ENCODE measurements at regions not wholly inside any gene's neighbourhood (a gene's known extent, or its start where the extent isn't known, plus 50 kb on each side); places are given as distances from the start of the nearest gene placed in this dataset.

DNA sequence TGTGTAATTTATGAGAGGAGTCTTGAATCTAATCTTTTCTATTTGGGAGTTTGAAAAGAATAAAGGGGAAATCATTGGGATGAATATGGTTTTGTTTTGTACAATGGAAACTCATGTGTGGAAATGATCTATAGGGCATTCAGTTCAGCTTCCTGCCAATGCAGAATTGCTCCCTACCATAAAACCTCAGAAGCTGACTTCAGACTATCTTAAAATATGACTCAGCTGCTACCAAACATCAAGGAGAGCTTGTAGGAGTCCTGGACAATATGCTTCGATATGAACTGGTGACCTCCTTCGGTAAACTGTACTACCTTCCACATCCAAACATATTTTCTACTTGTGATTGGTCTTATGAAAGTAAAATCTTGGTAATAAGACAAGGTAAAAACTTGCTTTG lies 160.6 kb downstream of the CAPZA3 start:
- Histone ChIP-seq H3K9ac (ENCODE audit: low read length) (no peak overlapping the region), H3K9me3 (replicated peaks; ENCODE audit: insufficient read depth, low read length) (no peaks in the 10 kb centered on the region), H3K27ac (ENCODE audit: low read length) (no peak overlapping the region), H3K4me2 (ENCODE audit: low read depth, low read length) (no peak overlapping the region), H3K27me3 (replicated peaks; ENCODE audit: insufficient read depth, low read length) (no peaks in the 10 kb centered on the region), H4K20me1 (ENCODE audit: insufficient read depth, low read length) (no peaks in the 10 kb centered on the region), H2AFZ (ENCODE audit: low read length) (no peak overlapping the region), H3K4me3 (ENCODE audit: low read length) (no peak overlapping the region), H3K4me1 (ENCODE audit: low read length) (no peaks in the 10 kb centered on the region), H3K79me2 (ENCODE audit: low read length) (no peaks in the 10 kb centered on the region), H3K36me3 (replicated peaks; ENCODE audit: insufficient read depth, low read length) (no peaks in the 10 kb centered on the region), H3K9me2 (replicated peaks; ENCODE audit: insufficient read depth, low read length) (no peaks in the 10 kb centered on the region), H3F3A (ENCODE audit: insufficient read depth, low read length) (no peaks in the 10 kb centered on the region)
- TF ChIP-seq EZH2 (optimal IDR thresholded peaks at IDR 0.05; ENCODE audit: low read depth, low read length) (no peak), EZH2phosphoT487 (IDR thresholded peaks at IDR 0.05; ENCODE audit: low read length) (no peak), CTCF (IDR thresholded peaks at IDR 0.05; ENCODE audit: low read length) (no peak)
- DNase-seq = no peak

DNA sequence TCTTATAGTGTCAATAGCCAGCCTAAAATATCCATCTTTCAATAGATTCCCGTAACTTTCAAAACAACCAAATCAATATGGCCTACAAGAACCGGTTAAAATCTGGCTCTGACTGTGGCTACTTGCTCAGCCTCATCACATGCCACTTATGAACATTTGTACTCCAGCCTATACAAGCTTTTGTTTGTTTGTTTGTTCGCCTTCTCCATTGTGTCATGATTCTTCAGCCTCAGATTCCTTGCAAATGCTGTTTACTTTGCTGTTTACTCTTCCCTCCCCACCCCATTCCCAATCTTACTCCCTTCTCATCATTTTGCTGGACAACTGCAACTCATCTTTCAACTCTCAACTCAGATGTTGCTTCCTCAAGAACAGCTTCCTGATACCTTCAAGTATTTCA lies 161.2 kb downstream of the CAPZA3 start:
- no peak overlapping the region for H2AFZ ChIP-seq (ENCODE audit: low read length)
- H3K4me3 ChIP-seq (ENCODE audit: low read length) = no peak overlapping the region
- DNase-seq = no peak
- no peaks in the 10 kb centered on the region for H3K36me3 ChIP-seq (replicated peaks; ENCODE audit: insufficient read depth, low read length)
- H3K79me2 ChIP-seq (ENCODE audit: low read length) = no peaks in the 10 kb centered on the region
- no peaks in the 10 kb centered on the region for H3K27me3 ChIP-seq (replicated peaks; ENCODE audit: insufficient read depth, low read length)
- no peaks in the 10 kb centered on the region for H3K4me1 ChIP-seq (ENCODE audit: low read length)
- no peak overlapping the region for H3K9ac ChIP-seq (ENCODE audit: low read length)
- no peaks in the 10 kb centered on the region for H3K9me3 ChIP-seq (replicated peaks; ENCODE audit: insufficient read depth, low read length)
- no peaks in the 10 kb centered on the region for H4K20me1 ChIP-seq (ENCODE audit: insufficient read depth, low read length)
- no peaks in the 10 kb centered on the region for H3K9me2 ChIP-seq (replicated peaks; ENCODE audit: insufficient read depth, low read length)
- H3K4me2 ChIP-seq (ENCODE audit: low read depth, low read length) = no peak overlapping the region
- no peaks in the 10 kb centered on the region for H3F3A ChIP-seq (ENCODE audit: insufficient read depth, low read length)
- TF ChIP-seq EZH2phosphoT487 (IDR thresholded peaks at IDR 0.05; ENCODE audit: low read length) (no peak), EZH2 (optimal IDR thresholded peaks at IDR 0.05; ENCODE audit: low read depth, low read length) (no peak), CTCF (IDR thresholded peaks at IDR 0.05; ENCODE audit: low read length) (no peak)
- H3K27ac ChIP-seq (ENCODE audit: low read length) = no peak overlapping the region

DNA sequence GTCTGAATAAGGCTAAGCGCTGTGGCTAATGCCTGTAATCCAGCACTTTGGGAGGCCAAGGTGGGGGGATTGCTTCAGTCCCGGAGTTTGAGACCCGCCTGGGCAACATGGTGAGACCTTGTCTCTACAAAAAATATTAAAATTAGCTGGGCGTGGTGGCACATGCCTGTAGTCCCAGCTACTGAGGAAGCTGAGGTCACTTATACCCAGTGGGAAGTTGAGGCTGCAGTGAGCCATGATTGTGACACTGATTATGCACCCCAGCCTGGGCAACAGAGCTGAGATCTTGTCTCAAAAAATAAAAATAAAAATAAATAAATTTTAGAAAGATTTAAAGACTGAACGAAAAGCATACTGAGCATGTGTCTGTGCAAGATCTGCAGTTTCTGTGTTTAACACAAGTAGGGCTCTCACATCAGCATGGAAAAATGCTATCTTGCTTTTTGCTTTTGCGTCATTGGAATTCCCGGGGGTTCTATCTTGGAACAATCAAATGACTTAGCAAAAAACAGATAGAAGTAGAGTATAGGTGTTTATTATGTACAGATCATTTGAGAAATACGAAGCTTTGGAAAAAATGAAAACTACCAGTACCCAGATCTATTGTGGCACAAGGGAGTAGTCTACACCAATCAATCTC lies 161.9 kb downstream of the CAPZA3 start:
- H3K36me3 ChIP-seq (replicated peaks; ENCODE audit: insufficient read depth, low read length) = no peaks in the 10 kb centered on the region
- no peaks in the 10 kb centered on the region for H3K79me2 ChIP-seq (ENCODE audit: low read length)
- H3K9me2 ChIP-seq (replicated peaks; ENCODE audit: insufficient read depth, low read length) = no peaks in the 10 kb centered on the region
- no peaks in the 10 kb centered on the region for H3K27me3 ChIP-seq (replicated peaks; ENCODE audit: insufficient read depth, low read length)
- H3K4me2 ChIP-seq (ENCODE audit: low read depth, low read length) = no peak overlapping the region
- no peak overlapping the region for H3K4me3 ChIP-seq (ENCODE audit: low read length)
- no peak for TF ChIP-seq EZH2 (optimal IDR thresholded peaks at IDR 0.05; ENCODE audit: low read depth, low read length)
- no peak for TF ChIP-seq EZH2phosphoT487 (IDR thresholded peaks at IDR 0.05; ENCODE audit: low read length)
- TF ChIP-seq CTCF (IDR thresholded peaks at IDR 0.05; ENCODE audit: low read length) = no peak
- no peak overlapping the region for H3K27ac ChIP-seq (ENCODE audit: low read length)
- DNase-seq = no peak
- no peaks in the 10 kb centered on the region for H3F3A ChIP-seq (ENCODE audit: insufficient read depth, low read length)
- no peaks in the 10 kb centered on the region for H3K4me1 ChIP-seq (ENCODE audit: low read length)
- no peaks in the 10 kb centered on the region for H3K9me3 ChIP-seq (replicated peaks; ENCODE audit: insufficient read depth, low read length)
- H2AFZ ChIP-seq (ENCODE audit: low read length) = no peak overlapping the region
- H4K20me1 ChIP-seq (ENCODE audit: insufficient read depth, low read length) = no peaks in the 10 kb centered on the region
- no peak overlapping the region for H3K9ac ChIP-seq (ENCODE audit: low read length)
